ENCODE measurements at regions not wholly inside any gene's neighbourhood (a gene's known extent, or its start where the extent isn't known, plus 50 kb on each side); places are given as distances from the start of the nearest gene placed in this dataset.

DNA sequence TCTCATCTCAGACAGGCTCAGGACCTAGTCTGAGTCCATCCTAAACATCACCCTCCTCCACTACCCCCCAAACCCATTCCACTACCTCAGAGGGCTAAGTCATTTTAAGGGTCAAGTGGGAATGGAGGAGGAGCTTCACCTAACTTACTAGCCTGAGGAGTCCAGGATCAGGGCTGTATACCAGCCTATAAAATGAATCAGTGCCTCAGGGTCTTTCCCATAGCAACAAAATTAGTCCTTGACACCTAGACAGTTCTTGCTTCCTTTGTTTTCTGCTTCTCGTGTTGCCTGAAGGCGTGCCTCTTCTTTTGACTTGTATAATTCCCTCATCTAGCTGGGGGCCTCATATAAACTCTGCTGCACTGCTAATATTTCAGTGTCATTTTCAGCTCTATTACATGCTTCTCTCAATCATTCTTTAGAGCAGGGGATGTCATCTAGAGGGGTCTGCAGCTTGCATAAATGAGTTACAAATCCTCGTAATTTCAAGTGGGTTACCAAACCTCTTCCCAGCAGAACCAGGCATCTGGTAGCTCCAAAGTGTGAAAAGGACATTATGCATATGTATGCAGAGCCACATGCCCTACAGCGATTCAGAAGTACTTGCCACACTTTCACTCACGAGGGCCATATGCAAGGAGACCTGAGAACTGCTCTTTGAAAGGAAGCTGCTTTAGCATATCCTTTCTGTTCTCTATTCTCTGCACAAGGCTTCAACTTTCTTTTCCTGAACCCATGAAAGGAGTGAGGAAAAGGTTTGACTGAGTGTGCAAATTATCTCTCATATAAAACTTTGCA lies 311.7 kb upstream of the SEMA6D start:
- DNase-seq: no peak
- Histone ChIP-seq H3K4me2 (ENCODE audit: low read length, poor library complexity, severe bottlenecking) (no peak overlapping the region), H2BK5ac (ENCODE audit: low read depth, low read length, poor library complexity, severe bottlenecking) (no peak overlapping the region), H2BK15ac (ENCODE audit: low read depth, poor library complexity, severe bottlenecking) (no peak overlapping the region), H2BK12ac (ENCODE audit: low read length in 2 of 2) (no peak overlapping the region), H2AFZ (ENCODE audit: low read depth, low read length) (no peak overlapping the region), H3K4me3 (ENCODE audit: insufficient read depth in 1 of 2, low read depth in 1 of 2, low read length in 2 of 2) (no peak overlapping the region), H3K79me1 (replicated peaks; ENCODE audit: low read length, poor library complexity, severe bottlenecking) (no peaks in the 10 kb centered on the region), H3K23ac (ENCODE audit: low read length in 2 of 2) (no peak overlapping the region), H3K4ac (ENCODE audit: low read depth in 1 of 2, low read length in 2 of 2) (no peak overlapping the region), H3K27ac (ENCODE audit: low read length, poor library complexity, severe bottlenecking) (no peak overlapping the region), H3K14ac (ENCODE audit: low read length in 2 of 2) (no peak overlapping the region), H3K36me3 (ENCODE audit: control insufficient read depth in 1 of 2, insufficient read depth in 2 of 2, low read depth in 1 of 2, low read length in 2 of 2) (no peaks in the 10 kb centered on the region), H2BK120ac (ENCODE audit: low read depth, low read length) (no peak overlapping the region), H3K9me3 (ENCODE audit: control insufficient read depth, low read length) (no peaks in the 10 kb centered on the region), H4K91ac (ENCODE audit: low read length) (no peak overlapping the region), H2AK5ac (ENCODE audit: low read length, severe bottlenecking) (no peak overlapping the region), H3K4me1 (ENCODE audit: control insufficient read depth, insufficient read depth, low read depth, low read length) (no peaks in the 10 kb centered on the region), H3K9ac (ENCODE audit: low read length) (no peak overlapping the region), H3K18ac (ENCODE audit: low read depth in 1 of 2, low read length in 2 of 2) (no peak overlapping the region), H4K8ac (ENCODE audit: low read length) (no peak overlapping the region), H3K27me3 (ENCODE audit: control insufficient read depth in 1 of 2, insufficient read depth in 1 of 2, low read length in 2 of 2) (peaks cover 2 to 6% of the 10 kb centered on the region in 2 experiments)
- 57% methylated on average over 5 of the region's 5 CpGs for WGBS

DNA sequence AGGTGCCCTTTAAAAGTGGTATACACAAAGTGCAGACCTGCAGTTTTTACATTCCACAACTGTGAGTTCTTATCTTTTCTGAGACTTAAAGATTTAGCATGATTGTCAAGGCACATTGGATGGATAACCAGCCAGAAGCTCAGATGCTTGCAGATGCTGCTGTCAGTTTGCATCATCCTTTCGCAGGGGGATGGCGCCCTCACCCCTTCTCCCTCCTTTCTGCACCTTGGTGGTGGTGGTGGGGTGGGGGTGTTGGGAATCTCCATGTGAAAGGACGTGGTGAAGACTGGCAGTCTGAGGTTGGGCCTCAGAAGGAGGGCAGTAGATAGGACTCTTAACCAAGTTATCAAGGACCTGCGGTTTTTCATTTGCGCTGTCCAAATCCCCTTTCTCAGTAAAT lies 309.6 kb upstream of the SEMA6D start:
- Histone ChIP-seq H2BK12ac (ENCODE audit: low read length in 2 of 2) (peak overlapping the region; percentile 18 to 29), H2BK120ac (ENCODE audit: low read depth, low read length) (no peak overlapping the region), H2AK5ac (ENCODE audit: low read length, severe bottlenecking) (no peak overlapping the region)

DNA sequence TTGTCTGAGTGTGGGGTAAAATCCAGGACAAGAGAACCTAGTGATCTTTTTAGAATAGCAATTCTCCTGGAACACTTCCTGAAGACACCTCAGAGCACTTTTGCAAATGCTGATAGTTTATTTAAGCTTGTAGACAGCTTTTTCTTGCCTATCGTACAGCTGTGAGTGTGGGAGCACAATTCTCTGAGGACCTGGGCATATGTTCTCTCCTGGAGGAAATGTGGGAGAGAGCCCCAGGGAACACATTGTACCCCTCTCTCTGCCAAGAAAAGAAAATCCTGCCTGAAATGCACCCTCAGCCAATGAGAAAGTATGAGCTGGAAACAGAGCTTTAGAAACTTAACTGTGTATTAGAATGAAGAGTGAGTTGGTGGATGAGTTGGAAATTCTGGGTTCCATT lies 308.3 kb upstream of the SEMA6D start:
- Histone ChIP-seq H2BK12ac (ENCODE audit: low read length in 2 of 2) (no peak overlapping the region), H2BK15ac (ENCODE audit: low read depth, poor library complexity, severe bottlenecking) (no peak overlapping the region), H2AFZ (ENCODE audit: low read depth, low read length) (no peak overlapping the region), H3K23ac (ENCODE audit: low read length in 2 of 2) (no peak overlapping the region), H3K4me2 (ENCODE audit: low read length, poor library complexity, severe bottlenecking) (no peak overlapping the region), H3K27me3 (ENCODE audit: control insufficient read depth in 1 of 2, insufficient read depth in 1 of 2, low read length in 2 of 2) (peaks cover 2 to 6% of the 10 kb centered on the region in 2 experiments), H3K18ac (ENCODE audit: low read depth in 1 of 2, low read length in 2 of 2) (peak overlapping the region in 1 of 2 experiments; percentile 43), H3K36me3 (ENCODE audit: control insufficient read depth in 1 of 2, insufficient read depth in 2 of 2, low read depth in 1 of 2, low read length in 2 of 2) (no peaks in the 10 kb centered on the region), H3K9me3 (ENCODE audit: control insufficient read depth, low read length) (no peaks in the 10 kb centered on the region), H3K79me1 (replicated peaks; ENCODE audit: low read length, poor library complexity, severe bottlenecking) (no peaks in the 10 kb centered on the region), H3K4me1 (ENCODE audit: control insufficient read depth, insufficient read depth, low read depth, low read length) (no peaks in the 10 kb centered on the region), H4K8ac (ENCODE audit: low read length) (no peak overlapping the region), H2BK5ac (ENCODE audit: low read depth, low read length, poor library complexity, severe bottlenecking) (no peak overlapping the region), H2BK120ac (ENCODE audit: low read depth, low read length) (no peak overlapping the region), H3K27ac (ENCODE audit: low read length, poor library complexity, severe bottlenecking) (no peak overlapping the region), H3K4ac (ENCODE audit: low read depth in 1 of 2, low read length in 2 of 2) (no peak overlapping the region), H3K9ac (ENCODE audit: low read length) (no peak overlapping the region), H4K91ac (ENCODE audit: low read length) (no peak overlapping the region), H2AK5ac (ENCODE audit: low read length, severe bottlenecking) (no peak overlapping the region), H3K4me3 (ENCODE audit: insufficient read depth in 1 of 2, low read depth in 1 of 2, low read length in 2 of 2) (no peak overlapping the region), H3K14ac (ENCODE audit: low read length in 2 of 2) (no peak overlapping the region)
- 80% methylated on average over 1 of the region's 1 CpG for WGBS
- no peak for DNase-seq

More for the DNA sequence above, 309.6 kb upstream of the SEMA6D start:
- no peak overlapping the region for H3K4me3 ChIP-seq (ENCODE audit: insufficient read depth in 1 of 2, low read depth in 1 of 2, low read length in 2 of 2)
- H3K4me2 ChIP-seq (ENCODE audit: low read length, poor library complexity, severe bottlenecking): no peak overlapping the region
- WGBS: 74% methylated on average over 5 of the region's 5 CpGs
- no peak overlapping the region for H4K91ac ChIP-seq (ENCODE audit: low read length)
- no peak for DNase-seq
- no peak overlapping the region for H2BK5ac ChIP-seq (ENCODE audit: low read depth, low read length, poor library complexity, severe bottlenecking)
- H3K27ac ChIP-seq (ENCODE audit: low read length, poor library complexity, severe bottlenecking): no peak overlapping the region
- H3K18ac ChIP-seq (ENCODE audit: low read depth in 1 of 2, low read length in 2 of 2): no peak overlapping the region
- H3K9ac ChIP-seq (ENCODE audit: low read length): no peak overlapping the region
- no peaks in the 10 kb centered on the region for H3K79me1 ChIP-seq (replicated peaks; ENCODE audit: low read length, poor library complexity, severe bottlenecking)
- H2AFZ ChIP-seq (ENCODE audit: low read depth, low read length): no peak overlapping the region
- no peaks in the 10 kb centered on the region for H3K9me3 ChIP-seq (ENCODE audit: control insufficient read depth, low read length)
- no peaks in the 10 kb centered on the region for H3K4me1 ChIP-seq (ENCODE audit: control insufficient read depth, insufficient read depth, low read depth, low read length)
- no peak overlapping the region for H2BK15ac ChIP-seq (ENCODE audit: low read depth, poor library complexity, severe bottlenecking)
- no peak overlapping the region for H4K8ac ChIP-seq (ENCODE audit: low read length)
- H3K4ac ChIP-seq (ENCODE audit: low read depth in 1 of 2, low read length in 2 of 2): no peak overlapping the region
- H3K27me3 ChIP-seq (ENCODE audit: control insufficient read depth in 1 of 2, insufficient read depth in 1 of 2, low read length in 2 of 2): peaks cover 2 to 6% of the 10 kb centered on the region in 2 experiments
- no peaks in the 10 kb centered on the region for H3K36me3 ChIP-seq (ENCODE audit: control insufficient read depth in 1 of 2, insufficient read depth in 2 of 2, low read depth in 1 of 2, low read length in 2 of 2)
- H3K23ac ChIP-seq (ENCODE audit: low read length in 2 of 2): no peak overlapping the region
- H3K14ac ChIP-seq (ENCODE audit: low read length in 2 of 2): no peak overlapping the region

DNA sequence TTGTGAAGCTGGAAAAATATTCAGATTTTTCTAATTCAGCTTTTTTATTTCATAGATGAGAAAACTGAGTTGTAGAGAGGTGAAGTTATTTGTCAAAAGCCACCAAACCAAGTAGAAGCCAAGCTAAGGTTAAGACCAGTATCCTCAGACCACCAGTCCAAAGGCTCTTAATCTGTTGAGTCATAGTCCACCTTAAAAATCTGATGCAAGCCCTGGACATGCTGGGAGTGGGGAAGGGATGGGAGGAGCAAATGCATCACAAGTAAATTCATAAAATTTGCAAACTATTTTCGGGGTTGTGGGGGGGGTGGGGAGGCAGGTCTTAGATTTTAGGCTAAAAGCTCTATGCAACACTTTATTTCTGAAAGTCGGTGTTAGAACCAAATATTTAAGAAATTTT lies 307.7 kb upstream of the SEMA6D start:
- no peak overlapping the region for H2BK120ac ChIP-seq (ENCODE audit: low read depth, low read length)
- no peaks in the 10 kb centered on the region for H3K9me3 ChIP-seq (ENCODE audit: control insufficient read depth, low read length)
- H2AFZ ChIP-seq (ENCODE audit: low read depth, low read length): no peak overlapping the region
- no peak overlapping the region for H2AK5ac ChIP-seq (ENCODE audit: low read length, severe bottlenecking)
- DNase-seq: peak; percentile 28
- no peak overlapping the region for H3K4me2 ChIP-seq (ENCODE audit: low read length, poor library complexity, severe bottlenecking)
- H3K79me1 ChIP-seq (replicated peaks; ENCODE audit: low read length, poor library complexity, severe bottlenecking): no peaks in the 10 kb centered on the region
- H4K91ac ChIP-seq (ENCODE audit: low read length): no peak overlapping the region
- no peak overlapping the region for H3K18ac ChIP-seq (ENCODE audit: low read depth in 1 of 2, low read length in 2 of 2)
- peaks cover 2 to 6% of the 10 kb centered on the region in 2 experiments for H3K27me3 ChIP-seq (ENCODE audit: control insufficient read depth in 1 of 2, insufficient read depth in 1 of 2, low read length in 2 of 2)
- H2BK15ac ChIP-seq (ENCODE audit: low read depth, poor library complexity, severe bottlenecking): no peak overlapping the region
- H3K23ac ChIP-seq (ENCODE audit: low read length in 2 of 2): no peak overlapping the region
- H3K9ac ChIP-seq (ENCODE audit: low read length): no peak overlapping the region
- H4K8ac ChIP-seq (ENCODE audit: low read length): no peak overlapping the region
- H2BK5ac ChIP-seq (ENCODE audit: low read depth, low read length, poor library complexity, severe bottlenecking): no peak overlapping the region
- no peak overlapping the region for H3K4me3 ChIP-seq (ENCODE audit: insufficient read depth in 1 of 2, low read depth in 1 of 2, low read length in 2 of 2)
- no peak overlapping the region for H2BK12ac ChIP-seq (ENCODE audit: low read length in 2 of 2)
- no peak overlapping the region for H3K4ac ChIP-seq (ENCODE audit: low read depth in 1 of 2, low read length in 2 of 2)
- WGBS: 90% methylated on average over 2 of the region's 2 CpGs
- no peaks in the 10 kb centered on the region for H3K36me3 ChIP-seq (ENCODE audit: control insufficient read depth in 1 of 2, insufficient read depth in 2 of 2, low read depth in 1 of 2, low read length in 2 of 2)
- H3K27ac ChIP-seq (ENCODE audit: low read length, poor library complexity, severe bottlenecking): no peak overlapping the region
- H3K4me1 ChIP-seq (ENCODE audit: control insufficient read depth, insufficient read depth, low read depth, low read length): no peaks in the 10 kb centered on the region
- no peak overlapping the region for H3K14ac ChIP-seq (ENCODE audit: low read length in 2 of 2)
